ENCODE measurements at regions not wholly inside any gene's neighbourhood (a gene's known extent, or its start where the extent isn't known, plus 50 kb on each side); places are given as distances from the start of the nearest gene placed in this dataset.
"Not testable (repeated sequence)": the region's sequence is repeated elsewhere in the genome, so short reads cannot be mapped to it uniquely, and the experiment has no call there.

DNA sequence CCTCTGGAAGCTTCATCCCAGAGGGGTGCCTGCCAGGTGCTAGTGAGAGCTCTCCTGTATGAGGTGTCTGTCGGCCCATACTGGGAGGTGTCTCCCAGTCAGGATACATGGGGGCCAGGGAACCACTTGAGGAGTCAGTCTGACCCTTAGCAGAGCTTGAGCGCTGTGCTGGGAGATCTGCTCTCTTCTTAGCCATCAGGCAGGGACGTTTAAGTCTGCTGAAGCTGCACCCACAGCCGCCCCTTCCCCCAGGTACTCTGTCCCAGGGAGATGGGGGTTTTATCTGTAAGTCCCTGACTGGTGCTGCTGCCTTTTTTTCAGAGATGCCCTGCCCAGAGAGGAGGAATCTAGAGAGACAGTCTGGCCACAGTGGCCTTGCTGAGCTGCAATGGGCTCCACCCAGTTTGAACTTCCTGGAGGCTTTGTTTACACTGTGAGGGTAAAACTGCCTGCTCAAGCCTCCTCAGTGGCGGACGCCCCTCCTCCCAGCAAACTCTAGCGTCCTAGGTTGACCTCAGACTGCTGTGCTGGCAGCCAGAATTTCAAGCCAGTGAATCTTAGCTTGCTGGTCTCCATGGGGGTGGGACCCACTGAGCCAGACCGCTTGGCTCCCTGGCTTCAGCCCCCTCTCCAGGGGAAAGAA is 93.3 kb upstream of the DYRK2 start:
- H3K4me3 ChIP-seq; H3K9ac ChIP-seq (ENCODE audit: control insufficient read depth, insufficient read depth, low read length); FAIRE-seq; BruUV-seq (replicated peaks); H3K4me2 ChIP-seq (ENCODE audit: control insufficient read depth, insufficient read depth); H3K79me2 ChIP-seq (ENCODE audit: control insufficient read depth, insufficient read depth, low read length); CTCF ChIA-PET; RAD21 ChIA-PET (ENCODE audit: unreplicated experiment); ATAC-seq; DNase-seq (ENCODE audit: low read depth, low spot score); H3K36me3 ChIP-seq (ENCODE audit: control insufficient read depth in 2 of 2, insufficient read depth in 2 of 2, low read length in 1 of 2); H3K9me3 ChIP-seq (replicated peaks; ENCODE audit: control insufficient read depth, insufficient read depth, low read length); SMC1A ChIA-PET (ENCODE audit: uncharacterized antibody, unreplicated experiment); H3K27ac ChIP-seq (ENCODE audit: control insufficient read depth, insufficient read depth); intact Hi-C loops (cut with micrococcal nuclease; ENCODE audit: unreplicated experiment); H3K27me3 ChIP-seq (replicated peaks in 1 of 2; ENCODE audit: control insufficient read depth in 2 of 2, insufficient read depth in 2 of 2, low read length in 1 of 2); H4K20me1 ChIP-seq (ENCODE audit: control insufficient read depth, insufficient read depth); POLR2A ChIA-PET; H3K4me1 ChIP-seq (ENCODE audit: control insufficient read depth, insufficient read depth, low read length); in situ Hi-C loops (cut with MboI); H2AFZ ChIP-seq (ENCODE audit: control insufficient read depth, low read depth, low read length): not testable (repeated sequence)
- 35% methylated on average over 8 of the region's 8 CpGs for WGBS (ENCODE audit: insufficient coverage, insufficient replicate concordance, low lambda C conversion rate, missing lambda C conversion rate)

DNA sequence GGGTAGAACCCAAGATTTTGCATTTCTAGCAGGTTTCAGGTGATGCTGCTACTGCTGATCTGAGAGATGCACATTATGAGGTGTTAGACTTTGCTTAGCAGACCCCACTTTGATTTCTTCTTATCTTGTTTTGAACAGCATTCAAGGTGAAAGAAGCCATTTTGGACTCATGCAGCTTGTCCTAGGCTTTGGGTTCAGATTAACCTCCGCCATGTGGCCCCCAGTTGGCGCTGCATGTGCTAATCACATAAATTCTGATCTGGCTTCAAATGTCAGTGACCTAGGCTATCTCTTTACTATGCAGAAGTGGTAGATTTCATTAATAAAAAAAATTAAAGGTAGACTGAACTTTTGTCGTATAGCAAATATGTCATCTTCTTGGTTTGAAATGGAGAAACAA is 89.8 kb upstream of the DYRK2 start:
- no peak overlapping the region for H3K4me3 ChIP-seq
- H3K27me3 ChIP-seq (replicated peaks in 1 of 2; ENCODE audit: control insufficient read depth in 2 of 2, insufficient read depth in 2 of 2, low read length in 1 of 2) = no peaks in the 10 kb centered on the region
- RAD21 ChIA-PET (ENCODE audit: unreplicated experiment) = no interaction called here
- no TSS peak for BruUV-seq (replicated peaks)
- FAIRE-seq (no peak), DNase-seq (ENCODE audit: low read depth, low spot score) (no peak), ATAC-seq (no peak)
- CTCF ChIA-PET = no interaction called here
- intact Hi-C loops (cut with micrococcal nuclease; ENCODE audit: unreplicated experiment) = no loop called here
- H4K20me1 ChIP-seq (ENCODE audit: control insufficient read depth, insufficient read depth) = no peaks in the 10 kb centered on the region
- no peak overlapping the region for H3K4me2 ChIP-seq (ENCODE audit: control insufficient read depth, insufficient read depth)
- H3K27ac ChIP-seq (ENCODE audit: control insufficient read depth, insufficient read depth) = no peak overlapping the region
- H3K4me1 ChIP-seq (ENCODE audit: control insufficient read depth, insufficient read depth, low read length) = no peaks in the 10 kb centered on the region
- in situ Hi-C loops (cut with MboI) = no loop called here
- no peak overlapping the region for H3K9ac ChIP-seq (ENCODE audit: control insufficient read depth, insufficient read depth, low read length)
- SMC1A ChIA-PET (ENCODE audit: uncharacterized antibody, unreplicated experiment) = interaction anchor here (0.6 kb wide), 1 partner anchor 140 kb away, joined by 3 read pairs; no protein-coding TSS in a partner anchor
- no peaks in the 10 kb centered on the region; the same call in 2 of the 3 replicates for H3K9me3 ChIP-seq (replicated peaks; ENCODE audit: control insufficient read depth, insufficient read depth, low read length)
- H3K36me3 ChIP-seq (ENCODE audit: control insufficient read depth in 2 of 2, insufficient read depth in 2 of 2, low read length in 1 of 2) = no peaks in the 10 kb centered on the region
- WGBS (ENCODE audit: insufficient coverage, insufficient replicate concordance, low lambda C conversion rate, missing lambda C conversion rate) = 86% methylated on average over 3 of the region's 3 CpGs
- POLR2A ChIA-PET = no interaction called here
- no peak overlapping the region for H2AFZ ChIP-seq (ENCODE audit: control insufficient read depth, low read depth, low read length)
- no peaks in the 10 kb centered on the region for H3K79me2 ChIP-seq (ENCODE audit: control insufficient read depth, insufficient read depth, low read length)
- TF ChIP-seq IRF4 (IDR thresholded peaks at IDR 0.05; ENCODE audit: low read depth, low read length) = no peak
- TF ChIP-seq NBN (IDR thresholded peaks at IDR 0.05) = no peak
- TF ChIP-seq, protein P1, sequence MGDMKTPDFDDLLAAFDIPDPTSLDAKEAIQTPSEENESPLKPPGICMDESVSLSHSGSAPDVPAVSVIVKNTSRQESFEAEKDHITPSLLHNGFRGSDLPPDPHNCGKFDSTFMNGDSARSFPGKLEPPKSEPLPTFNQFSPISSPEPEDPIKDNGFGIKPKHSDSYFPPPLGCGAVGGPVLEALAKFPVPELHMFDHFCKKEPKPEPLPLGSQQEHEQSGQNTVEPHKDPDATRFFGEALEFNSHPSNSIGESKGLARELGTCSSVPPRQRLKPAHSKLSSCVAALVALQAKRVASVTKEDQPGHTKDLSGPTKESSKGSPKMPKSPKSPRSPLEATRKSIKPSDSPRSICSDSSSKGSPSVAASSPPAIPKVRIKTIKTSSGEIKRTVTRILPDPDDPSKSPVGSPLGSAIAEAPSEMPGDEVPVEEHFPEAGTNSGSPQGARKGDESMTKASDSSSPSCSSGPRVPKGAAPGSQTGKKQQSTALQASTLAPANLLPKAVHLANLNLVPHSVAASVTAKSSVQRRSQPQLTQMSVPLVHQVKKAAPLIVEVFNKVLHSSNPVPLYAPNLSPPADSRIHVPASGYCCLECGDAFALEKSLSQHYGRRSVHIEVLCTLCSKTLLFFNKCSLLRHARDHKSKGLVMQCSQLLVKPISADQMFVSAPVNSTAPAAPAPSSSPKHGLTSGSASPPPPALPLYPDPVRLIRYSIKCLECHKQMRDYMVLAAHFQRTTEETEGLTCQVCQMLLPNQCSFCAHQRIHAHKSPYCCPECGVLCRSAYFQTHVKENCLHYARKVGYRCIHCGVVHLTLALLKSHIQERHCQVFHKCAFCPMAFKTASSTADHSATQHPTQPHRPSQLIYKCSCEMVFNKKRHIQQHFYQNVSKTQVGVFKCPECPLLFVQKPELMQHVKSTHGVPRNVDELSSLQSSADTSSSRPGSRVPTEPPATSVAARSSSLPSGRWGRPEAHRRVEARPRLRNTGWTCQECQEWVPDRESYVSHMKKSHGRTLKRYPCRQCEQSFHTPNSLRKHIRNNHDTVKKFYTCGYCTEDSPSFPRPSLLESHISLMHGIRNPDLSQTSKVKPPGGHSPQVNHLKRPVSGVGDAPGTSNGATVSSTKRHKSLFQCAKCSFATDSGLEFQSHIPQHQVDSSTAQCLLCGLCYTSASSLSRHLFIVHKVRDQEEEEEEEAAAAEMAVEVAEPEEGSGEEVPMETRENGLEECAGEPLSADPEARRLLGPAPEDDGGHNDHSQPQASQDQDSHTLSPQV (IDR thresholded peaks at IDR 0.05) = no peak
- TF ChIP-seq PAX5 (IDR thresholded peaks at IDR 0.05; ENCODE audit: borderline replicate concordance, low read depth, low read length) = no peak
- no peak for TF ChIP-seq MTA3 (IDR thresholded peaks at IDR 0.05; ENCODE audit: borderline replicate concordance, low read length)
- TF ChIP-seq, protein P2, sequence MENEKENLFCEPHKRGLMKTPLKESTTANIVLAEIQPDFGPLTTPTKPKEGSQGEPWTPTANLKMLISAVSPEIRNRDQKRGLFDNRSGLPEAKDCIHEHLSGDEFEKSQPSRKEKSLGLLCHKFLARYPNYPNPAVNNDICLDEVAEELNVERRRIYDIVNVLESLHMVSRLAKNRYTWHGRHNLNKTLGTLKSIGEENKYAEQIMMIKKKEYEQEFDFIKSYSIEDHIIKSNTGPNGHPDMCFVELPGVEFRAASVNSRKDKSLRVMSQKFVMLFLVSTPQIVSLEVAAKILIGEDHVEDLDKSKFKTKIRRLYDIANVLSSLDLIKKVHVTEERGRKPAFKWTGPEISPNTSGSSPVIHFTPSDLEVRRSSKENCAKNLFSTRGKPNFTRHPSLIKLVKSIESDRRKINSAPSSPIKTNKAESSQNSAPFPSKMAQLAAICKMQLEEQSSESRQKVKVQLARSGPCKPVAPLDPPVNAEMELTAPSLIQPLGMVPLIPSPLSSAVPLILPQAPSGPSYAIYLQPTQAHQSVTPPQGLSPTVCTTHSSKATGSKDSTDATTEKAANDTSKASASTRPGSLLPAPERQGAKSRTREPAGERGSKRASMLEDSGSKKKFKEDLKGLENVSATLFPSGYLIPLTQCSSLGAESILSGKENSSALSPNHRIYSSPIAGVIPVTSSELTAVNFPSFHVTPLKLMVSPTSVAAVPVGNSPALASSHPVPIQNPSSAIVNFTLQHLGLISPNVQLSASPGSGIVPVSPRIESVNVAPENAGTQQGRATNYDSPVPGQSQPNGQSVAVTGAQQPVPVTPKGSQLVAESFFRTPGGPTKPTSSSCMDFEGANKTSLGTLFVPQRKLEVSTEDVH (IDR thresholded peaks at IDR 0.05; ENCODE audit: low read depth, partially characterized antibody) = no peak
- TF ChIP-seq CBX3 (IDR thresholded peaks at IDR 0.05; ENCODE audit: borderline replicate concordance, low read depth) = no peak
- TF ChIP-seq ZNF217 (IDR thresholded peaks at IDR 0.05) = no peak
- TF ChIP-seq IKZF2 (IDR thresholded peaks at IDR 0.05) = no peak
- TF ChIP-seq NFIC (IDR thresholded peaks at IDR 0.05; ENCODE audit: low read depth, low read length) = no peak
- TF ChIP-seq POLR2A (IDR thresholded peaks at IDR 0.05; ENCODE audit: low read depth, low read length) = no peak
- no peak for TF ChIP-seq BRCA1 (IDR thresholded peaks at IDR 0.05; ENCODE audit: low read depth, low read length)

Data from GM12878 (cell line).